DND-41 (cell line): ENCODE measurements at regions not wholly inside any gene's neighbourhood (a gene's known extent, or its start where the extent isn't known, plus 50 kb on each side); places are given as distances from the start of the nearest gene placed in this dataset.

Experiments used
- EZH2 ChIP-seq: IDR thresholded peaks from 3 replicates; pipeline ENCODE4 v1.6.1; 2012; ENCODE audit warnings: borderline replicate concordance, low read depth, mild to moderate bottlenecking, moderate library complexity, low read length, inconsistent platforms; ENCODE audit not compliant: severe bottlenecking
- TF ChIP-seq, protein P1 (sequence below): IDR thresholded peaks from 2 replicates; pipeline ENCODE4 v1.5.1; 2012; ENCODE audit warnings: borderline replicate concordance, low read length, moderate library complexity, mild to moderate bottlenecking; ENCODE audit not compliant: poor library complexity, severe bottlenecking; ENCODE audit errors: extremely low read depth

DNA sequence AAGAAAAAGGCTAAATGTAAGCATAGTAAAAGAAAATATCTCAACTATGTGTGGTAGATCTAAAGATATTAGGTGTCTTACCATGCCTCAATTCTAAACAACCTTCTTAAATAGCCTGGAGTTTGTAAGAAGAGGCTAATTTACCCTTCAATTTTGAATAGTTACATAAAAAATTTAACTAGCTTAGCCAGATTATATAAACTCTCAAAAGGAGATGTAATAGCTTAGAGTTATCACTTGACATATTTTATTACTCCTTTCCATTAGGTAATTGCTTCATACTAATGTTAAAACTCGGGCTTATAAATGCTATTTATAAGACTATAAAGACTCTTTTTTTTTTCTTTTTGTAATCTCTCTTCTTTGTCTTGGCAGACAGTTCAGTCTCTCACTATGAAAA, 297.5 kb upstream of the PABPC4L start:
- TF ChIP-seq EZH2: no peak
- TF ChIP-seq, protein P1, sequence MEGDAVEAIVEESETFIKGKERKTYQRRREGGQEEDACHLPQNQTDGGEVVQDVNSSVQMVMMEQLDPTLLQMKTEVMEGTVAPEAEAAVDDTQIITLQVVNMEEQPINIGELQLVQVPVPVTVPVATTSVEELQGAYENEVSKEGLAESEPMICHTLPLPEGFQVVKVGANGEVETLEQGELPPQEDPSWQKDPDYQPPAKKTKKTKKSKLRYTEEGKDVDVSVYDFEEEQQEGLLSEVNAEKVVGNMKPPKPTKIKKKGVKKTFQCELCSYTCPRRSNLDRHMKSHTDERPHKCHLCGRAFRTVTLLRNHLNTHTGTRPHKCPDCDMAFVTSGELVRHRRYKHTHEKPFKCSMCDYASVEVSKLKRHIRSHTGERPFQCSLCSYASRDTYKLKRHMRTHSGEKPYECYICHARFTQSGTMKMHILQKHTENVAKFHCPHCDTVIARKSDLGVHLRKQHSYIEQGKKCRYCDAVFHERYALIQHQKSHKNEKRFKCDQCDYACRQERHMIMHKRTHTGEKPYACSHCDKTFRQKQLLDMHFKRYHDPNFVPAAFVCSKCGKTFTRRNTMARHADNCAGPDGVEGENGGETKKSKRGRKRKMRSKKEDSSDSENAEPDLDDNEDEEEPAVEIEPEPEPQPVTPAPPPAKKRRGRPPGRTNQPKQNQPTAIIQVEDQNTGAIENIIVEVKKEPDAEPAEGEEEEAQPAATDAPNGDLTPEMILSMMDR: no peak
